ENCODE measurements at regions not wholly inside any gene's neighbourhood (a gene's known extent, or its start where the extent isn't known, plus 50 kb on each side); places are given as distances from the start of the nearest gene placed in this dataset.

DNA sequence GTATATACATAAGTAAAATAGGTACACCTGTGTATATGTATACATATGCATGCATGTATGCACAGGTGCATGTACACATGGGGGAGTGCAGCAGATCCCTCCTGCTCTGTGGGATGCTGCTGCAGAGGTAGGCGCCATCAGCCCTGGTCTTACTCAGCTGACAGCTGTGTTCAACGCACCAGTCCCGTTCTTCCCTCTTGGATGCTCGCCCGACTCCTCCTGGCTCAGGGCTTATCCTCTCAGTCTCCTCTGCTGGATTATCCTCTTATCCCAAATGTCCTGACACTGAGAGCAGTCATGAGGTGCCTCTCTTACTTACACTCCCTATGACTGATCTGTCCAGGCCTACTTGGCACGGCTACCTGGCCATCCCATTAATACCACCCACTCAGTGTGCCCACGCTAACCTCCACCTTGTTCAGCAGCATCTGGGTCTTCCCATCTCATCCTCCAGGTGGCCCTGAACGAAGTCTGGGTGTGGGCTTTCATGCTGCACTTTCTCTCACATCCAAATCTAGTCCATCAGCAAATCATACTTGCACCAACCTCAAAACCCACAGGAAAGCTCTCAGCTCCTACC is 357.1 kb downstream of the TCERG1L start:
- Histone ChIP-seq H3K4me2 (ENCODE audit: low read length) (no peak overlapping the region), H3K27ac (ENCODE audit: low read length) (no peak overlapping the region), H3K79me2 (ENCODE audit: low read length) (no peaks in the 10 kb centered on the region), H4K20me1 (ENCODE audit: insufficient read depth, low read length) (no peaks in the 10 kb centered on the region), H3K9me3 (ENCODE audit: insufficient read depth, low read length) (no peaks in the 10 kb centered on the region), H3K27me3 (ENCODE audit: low read depth, low read length) (no peaks in the 10 kb centered on the region), H3K4me3 (ENCODE audit: low read length) (no peak overlapping the region), H3K4me1 (ENCODE audit: low read length) (no peaks in the 10 kb centered on the region), H3K9ac (ENCODE audit: low read length) (no peak overlapping the region), H2AFZ (ENCODE audit: low read depth, low read length) (no peak overlapping the region), H3K36me3 (replicated peaks; ENCODE audit: low read depth, low read length) (no peaks in the 10 kb centered on the region)
- no peak for TF ChIP-seq EZH2phosphoT487 (IDR thresholded peaks at IDR 0.05; ENCODE audit: low read depth)
- TF ChIP-seq, protein P1, sequence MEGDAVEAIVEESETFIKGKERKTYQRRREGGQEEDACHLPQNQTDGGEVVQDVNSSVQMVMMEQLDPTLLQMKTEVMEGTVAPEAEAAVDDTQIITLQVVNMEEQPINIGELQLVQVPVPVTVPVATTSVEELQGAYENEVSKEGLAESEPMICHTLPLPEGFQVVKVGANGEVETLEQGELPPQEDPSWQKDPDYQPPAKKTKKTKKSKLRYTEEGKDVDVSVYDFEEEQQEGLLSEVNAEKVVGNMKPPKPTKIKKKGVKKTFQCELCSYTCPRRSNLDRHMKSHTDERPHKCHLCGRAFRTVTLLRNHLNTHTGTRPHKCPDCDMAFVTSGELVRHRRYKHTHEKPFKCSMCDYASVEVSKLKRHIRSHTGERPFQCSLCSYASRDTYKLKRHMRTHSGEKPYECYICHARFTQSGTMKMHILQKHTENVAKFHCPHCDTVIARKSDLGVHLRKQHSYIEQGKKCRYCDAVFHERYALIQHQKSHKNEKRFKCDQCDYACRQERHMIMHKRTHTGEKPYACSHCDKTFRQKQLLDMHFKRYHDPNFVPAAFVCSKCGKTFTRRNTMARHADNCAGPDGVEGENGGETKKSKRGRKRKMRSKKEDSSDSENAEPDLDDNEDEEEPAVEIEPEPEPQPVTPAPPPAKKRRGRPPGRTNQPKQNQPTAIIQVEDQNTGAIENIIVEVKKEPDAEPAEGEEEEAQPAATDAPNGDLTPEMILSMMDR (IDR thresholded peaks at IDR 0.05; ENCODE audit: low read depth, low read length) = no peak

DNA sequence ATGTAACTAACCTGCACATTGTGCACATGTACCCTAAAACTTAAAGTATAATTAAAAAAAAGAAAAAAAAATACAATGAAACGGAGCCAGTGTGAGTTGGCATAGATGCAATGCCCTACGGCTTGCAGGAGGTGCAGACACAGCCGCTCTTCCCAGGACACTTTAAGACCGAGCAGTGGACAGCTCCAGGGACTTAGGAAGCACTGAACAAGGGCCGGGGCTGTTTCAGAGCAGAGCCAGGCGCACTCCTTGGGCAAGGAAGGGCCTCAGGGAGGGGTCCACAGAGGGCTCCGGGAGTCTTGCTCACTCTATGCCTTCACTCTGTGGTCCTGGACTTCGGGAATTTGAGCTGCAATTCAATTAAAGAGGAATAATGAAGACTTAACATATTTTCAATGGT is 355.3 kb downstream of the TCERG1L start:
- no peak overlapping the region for H3K4me2 ChIP-seq (ENCODE audit: low read length)
- H3K27me3 ChIP-seq (ENCODE audit: low read depth, low read length) = no peaks in the 10 kb centered on the region
- no peaks in the 10 kb centered on the region for H3K9me3 ChIP-seq (ENCODE audit: insufficient read depth, low read length)
- no peaks in the 10 kb centered on the region for H3K79me2 ChIP-seq (ENCODE audit: low read length)
- H2AFZ ChIP-seq (ENCODE audit: low read depth, low read length) = no peak overlapping the region
- H3K4me3 ChIP-seq (ENCODE audit: low read length) = no peak overlapping the region
- no peak overlapping the region for H3K27ac ChIP-seq (ENCODE audit: low read length)
- no peak for TF ChIP-seq EZH2phosphoT487 (IDR thresholded peaks at IDR 0.05; ENCODE audit: low read depth)
- TF ChIP-seq, protein P1 (IDR thresholded peaks at IDR 0.05; ENCODE audit: low read depth, low read length) = no peak
- no peak overlapping the region for H3K9ac ChIP-seq (ENCODE audit: low read length)
- no peaks in the 10 kb centered on the region for H3K4me1 ChIP-seq (ENCODE audit: low read length)
- H3K36me3 ChIP-seq (replicated peaks; ENCODE audit: low read depth, low read length) = no peaks in the 10 kb centered on the region
- no peaks in the 10 kb centered on the region for H4K20me1 ChIP-seq (ENCODE audit: insufficient read depth, low read length)

DNA sequence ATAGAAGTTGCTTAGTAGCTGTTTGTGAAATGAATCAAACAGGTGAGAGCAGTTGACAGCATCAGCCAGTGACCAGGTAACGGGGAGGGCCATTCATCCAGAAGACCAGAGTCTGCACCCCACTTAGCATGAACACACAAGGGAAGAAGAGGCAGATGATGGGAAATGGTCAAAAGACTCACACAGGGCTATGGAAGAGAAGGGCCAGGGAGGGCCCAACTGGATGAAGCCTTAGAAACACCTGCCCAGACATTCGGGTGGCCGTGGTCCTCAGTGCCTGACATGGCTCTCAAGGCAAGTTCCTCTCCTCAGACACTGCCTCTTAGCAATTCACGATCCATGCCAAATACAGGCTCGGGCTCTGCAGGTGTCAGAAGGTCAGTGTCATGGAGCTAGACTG is 354.1 kb downstream of the TCERG1L start:
- Histone ChIP-seq H2AFZ (ENCODE audit: low read depth, low read length) (no peak overlapping the region), H4K20me1 (ENCODE audit: insufficient read depth, low read length) (no peaks in the 10 kb centered on the region), H3K9ac (ENCODE audit: low read length) (no peak overlapping the region), H3K36me3 (replicated peaks; ENCODE audit: low read depth, low read length) (no peaks in the 10 kb centered on the region), H3K27me3 (ENCODE audit: low read depth, low read length) (no peaks in the 10 kb centered on the region), H3K4me1 (ENCODE audit: low read length) (no peaks in the 10 kb centered on the region), H3K4me3 (ENCODE audit: low read length) (no peak overlapping the region), H3K27ac (ENCODE audit: low read length) (no peak overlapping the region), H3K9me3 (ENCODE audit: insufficient read depth, low read length) (no peaks in the 10 kb centered on the region), H3K4me2 (ENCODE audit: low read length) (no peak overlapping the region), H3K79me2 (ENCODE audit: low read length) (no peaks in the 10 kb centered on the region)
- TF ChIP-seq, protein P1 (IDR thresholded peaks at IDR 0.05; ENCODE audit: low read depth, low read length) = no peak
- no peak for TF ChIP-seq EZH2phosphoT487 (IDR thresholded peaks at IDR 0.05; ENCODE audit: low read depth)

DNA sequence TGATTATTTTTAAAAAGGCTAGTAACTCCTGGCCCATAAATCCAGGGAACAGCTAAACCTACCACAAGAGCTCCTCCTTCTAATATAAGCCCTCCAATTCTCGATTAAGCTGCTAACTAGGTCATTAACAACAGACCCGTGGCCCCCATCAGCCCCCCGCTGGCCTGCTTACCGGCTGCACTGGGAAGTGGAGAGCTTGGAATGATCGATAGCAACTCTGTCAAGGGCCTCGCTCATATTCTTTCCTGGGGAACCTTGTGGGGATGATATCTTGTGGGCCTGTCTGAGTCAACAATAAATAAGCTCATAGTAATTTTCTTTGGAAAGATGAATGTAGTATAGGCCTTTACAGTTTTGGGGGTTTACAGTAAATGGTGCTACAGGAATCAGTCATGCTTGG is 353.5 kb downstream of the TCERG1L start:
- no peak overlapping the region for H2AFZ ChIP-seq (ENCODE audit: low read depth, low read length)
- TF ChIP-seq, protein P1 (IDR thresholded peaks at IDR 0.05; ENCODE audit: low read depth, low read length) = no peak
- no peak for TF ChIP-seq EZH2phosphoT487 (IDR thresholded peaks at IDR 0.05; ENCODE audit: low read depth)
- H3K9me3 ChIP-seq (ENCODE audit: insufficient read depth, low read length) = no peaks in the 10 kb centered on the region
- no peaks in the 10 kb centered on the region for H3K4me1 ChIP-seq (ENCODE audit: low read length)
- no peaks in the 10 kb centered on the region for H3K27me3 ChIP-seq (ENCODE audit: low read depth, low read length)
- no peak overlapping the region for H3K4me2 ChIP-seq (ENCODE audit: low read length)
- H3K36me3 ChIP-seq (replicated peaks; ENCODE audit: low read depth, low read length) = no peaks in the 10 kb centered on the region
- H3K9ac ChIP-seq (ENCODE audit: low read length) = no peak overlapping the region
- no peaks in the 10 kb centered on the region for H4K20me1 ChIP-seq (ENCODE audit: insufficient read depth, low read length)
- no peaks in the 10 kb centered on the region for H3K79me2 ChIP-seq (ENCODE audit: low read length)
- no peak overlapping the region for H3K27ac ChIP-seq (ENCODE audit: low read length)
- no peak overlapping the region for H3K4me3 ChIP-seq (ENCODE audit: low read length)

Measured in OCI-LY3 (cell line).